HG02840 (cell line): ENCODE measurements at regions not wholly inside any gene's neighbourhood (a gene's known extent, or its start where the extent isn't known, plus 50 kb on each side); places are given as distances from the start of the nearest gene placed in this dataset.
"Not testable (repeated sequence)": the region's sequence is repeated elsewhere in the genome, so short reads cannot be mapped to it uniquely, and the experiment has no call there.

ENCODE experiments used
- ATAC-seq: cut with Tn5 transposase; IDR thresholded peaks from one replicate; pipeline ENCODE4 v1.9.1; 2021; ENCODE audit warnings: mild to moderate bottlenecking, moderate library complexity, moderate number of reproducible peaks; ENCODE audit not compliant: unreplicated experiment, low FRiP score

DNA sequence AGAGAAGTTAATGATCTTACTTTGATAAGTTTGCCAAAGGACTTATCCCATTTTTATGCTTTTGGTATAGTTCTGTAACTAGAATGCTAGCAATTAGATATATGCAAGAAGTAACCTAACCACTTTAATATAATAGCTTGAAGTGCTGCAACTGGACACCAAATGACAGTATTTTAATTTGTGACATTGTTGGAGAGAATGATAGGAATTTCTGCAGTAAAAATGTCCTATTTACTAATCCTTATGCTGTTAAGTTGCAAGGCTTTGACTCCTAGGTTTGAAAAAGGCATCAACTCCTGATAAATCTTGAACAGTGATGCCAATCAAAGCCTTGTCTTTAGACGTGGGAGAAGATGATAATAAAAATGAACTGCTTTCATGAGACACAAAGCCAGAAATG is 726.0 kb upstream of the GJE1 start:
- no peak for ATAC-seq

DNA sequence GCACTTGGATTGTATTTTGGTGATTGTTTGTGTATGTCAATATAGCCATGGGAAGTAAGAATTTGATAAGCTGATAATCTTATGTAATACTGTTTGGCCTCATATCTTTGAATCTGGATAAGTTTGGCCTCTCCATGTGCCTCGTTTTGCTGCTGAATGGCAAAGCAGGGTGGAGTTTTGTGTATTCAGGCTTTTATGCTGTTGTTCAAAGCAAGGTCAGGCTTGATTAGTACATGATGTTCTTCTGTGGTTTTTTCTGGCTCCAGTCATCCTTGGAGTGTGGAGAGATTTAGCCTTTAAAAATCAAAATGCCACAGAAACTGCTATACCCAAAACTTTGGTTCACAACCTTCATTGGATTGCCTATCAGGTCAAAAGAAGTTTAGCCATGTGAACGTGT is 728.9 kb upstream of the GJE1 start:
- no peak for ATAC-seq

DNA sequence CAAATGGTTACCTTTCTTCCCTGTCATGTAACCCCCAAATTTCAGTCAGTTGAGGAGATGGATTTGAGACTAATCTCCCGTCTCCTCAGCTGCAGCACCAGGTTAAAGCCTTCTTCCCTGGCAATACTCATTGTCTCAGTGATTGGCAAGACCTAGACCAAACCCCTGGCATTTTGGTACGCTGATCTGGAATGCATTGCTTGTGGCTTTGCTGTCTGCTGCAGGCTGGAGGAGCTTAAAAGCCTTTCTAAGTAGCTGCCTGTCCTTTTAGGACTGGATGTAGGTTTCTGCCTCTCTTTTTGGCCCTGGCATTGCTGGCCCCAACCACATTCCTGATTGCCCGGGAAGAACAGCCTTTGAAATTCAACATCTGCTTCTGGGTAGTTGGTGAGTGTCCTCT is 729.6 kb upstream of the GJE1 start:
- ATAC-seq, result no peak

DNA sequence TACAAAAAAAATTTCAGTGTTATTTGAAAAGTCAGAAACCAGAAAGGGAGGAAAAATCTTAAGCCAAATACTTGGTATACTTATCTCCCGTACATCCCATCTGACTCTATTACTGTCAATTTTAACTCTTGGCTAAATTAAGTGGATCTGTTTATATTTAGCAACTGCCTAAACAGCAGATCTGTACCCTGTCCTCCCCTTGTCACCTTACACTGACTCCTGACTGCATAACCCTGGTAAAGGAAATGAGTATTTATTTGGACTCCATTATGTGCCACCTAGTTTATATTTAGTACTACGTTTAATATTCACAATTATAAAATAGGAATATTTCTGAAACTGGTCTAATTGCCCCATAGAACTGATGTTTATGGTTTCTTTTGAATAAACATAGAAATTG is 730.2 kb upstream of the GJE1 start:
- no peak for ATAC-seq

DNA sequence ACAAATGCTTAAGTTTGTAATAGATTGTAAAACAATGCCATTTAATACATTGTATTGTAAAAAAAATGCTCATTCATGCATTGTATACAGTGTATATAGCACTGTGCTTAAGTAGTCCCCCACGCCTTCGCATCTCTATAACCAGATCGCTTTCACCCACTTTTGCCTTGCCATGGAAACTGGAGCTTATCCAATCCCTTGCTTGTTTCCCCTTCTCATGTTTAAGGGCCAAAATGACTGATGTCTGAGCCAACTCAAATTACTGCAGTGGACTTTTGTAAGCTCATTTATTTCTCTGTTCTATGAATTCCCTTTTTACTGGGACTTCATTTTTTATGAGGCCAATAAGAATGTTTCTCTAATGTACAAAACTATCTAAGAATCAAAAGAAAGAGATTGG is 730.9 kb upstream of the GJE1 start:
- ATAC-seq, result no peak

DNA sequence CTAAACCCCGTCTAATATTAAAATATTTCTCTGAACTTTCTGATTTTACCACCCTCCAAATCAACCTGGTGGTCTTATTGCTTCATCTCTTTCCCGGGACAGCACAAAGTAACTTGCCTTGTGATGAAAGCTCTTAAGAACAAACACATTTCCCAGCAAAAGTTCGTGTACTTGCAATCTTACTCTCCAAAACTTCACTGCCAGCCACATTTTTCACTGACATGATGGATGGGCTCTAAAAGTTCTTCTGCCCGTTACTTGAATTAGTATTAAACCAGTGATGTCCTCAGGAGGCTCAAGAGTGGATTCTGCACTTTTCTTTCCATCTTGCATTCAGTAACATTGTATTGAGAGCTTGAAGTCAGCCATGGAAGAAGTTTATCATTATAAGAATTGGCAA is 731.6 kb upstream of the GJE1 start:
- ATAC-seq, result no peak

DNA sequence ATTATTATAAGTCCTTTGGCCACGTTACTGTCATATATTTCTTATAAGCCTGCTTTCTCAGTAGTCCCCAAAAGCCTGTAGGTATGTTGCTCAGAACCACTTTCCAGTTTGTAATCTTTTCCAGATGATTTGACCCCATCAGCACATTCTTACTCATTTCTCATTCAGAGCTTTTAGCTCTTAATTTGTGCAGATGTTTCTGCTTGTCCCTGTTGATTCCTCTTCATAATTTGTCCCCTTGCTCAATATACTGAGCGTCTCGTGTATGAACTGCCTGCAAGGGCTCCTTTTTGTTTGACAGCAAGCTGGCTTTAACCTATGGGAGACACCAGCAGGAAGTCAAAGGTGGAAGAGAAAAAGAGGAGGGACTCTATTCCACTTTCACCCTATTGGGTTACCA is 733.8 kb upstream of the GJE1 start:
- no peak for ATAC-seq

DNA sequence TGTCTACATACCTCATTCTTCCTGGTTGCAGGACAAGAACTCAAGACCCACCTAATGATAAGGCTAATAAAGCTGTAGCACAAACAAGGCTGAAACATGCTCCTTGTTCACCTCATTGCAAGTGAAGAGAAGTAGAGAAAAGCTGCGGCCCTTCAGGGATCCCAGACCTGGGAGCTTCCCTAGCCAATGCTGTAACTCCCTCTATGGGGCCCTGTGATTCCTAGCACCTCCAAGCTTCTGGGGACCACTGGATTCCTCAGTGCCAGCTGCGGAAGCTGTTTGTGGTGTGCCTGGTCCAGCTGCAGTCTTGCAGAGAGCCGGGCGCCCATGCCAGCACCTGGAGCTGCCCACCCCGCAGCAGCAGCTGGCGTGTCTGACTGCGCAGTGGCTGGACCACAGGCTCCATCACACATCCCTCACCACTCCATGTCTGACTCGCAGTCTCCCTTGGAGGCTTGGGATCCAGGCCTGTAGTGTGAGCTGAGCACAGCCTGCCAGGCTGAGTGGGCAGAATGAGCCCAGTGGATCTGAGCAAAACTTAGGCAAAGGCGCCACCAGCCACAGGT is 737.2 kb upstream of the GJE1 start:
- no peak for ATAC-seq

DNA sequence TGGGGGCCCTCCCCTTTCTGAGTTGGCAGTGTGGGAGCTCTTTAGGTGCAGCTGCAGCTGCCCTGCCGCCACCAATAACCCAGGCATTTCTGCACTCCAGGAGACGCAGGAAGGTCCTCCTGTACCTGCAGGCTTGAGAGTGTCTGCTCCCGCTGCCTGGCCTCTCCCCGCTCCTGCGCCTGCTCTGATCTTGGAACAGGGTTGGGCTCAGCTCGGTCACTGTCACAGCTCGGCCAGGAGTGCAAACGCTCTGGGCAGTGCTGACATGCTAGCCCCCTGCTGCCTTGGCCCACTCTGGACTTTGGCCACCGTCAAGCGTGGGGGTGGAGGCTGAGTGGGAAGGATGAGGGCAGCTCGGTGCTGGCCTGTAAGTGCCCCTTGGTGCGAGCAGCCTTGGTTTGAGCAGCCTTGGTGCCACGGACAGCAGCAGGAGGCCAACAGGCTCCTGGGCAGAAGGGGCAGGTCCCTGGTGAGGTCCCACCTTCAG is 738.1 kb upstream of the GJE1 start:
- no peak for ATAC-seq

DNA sequence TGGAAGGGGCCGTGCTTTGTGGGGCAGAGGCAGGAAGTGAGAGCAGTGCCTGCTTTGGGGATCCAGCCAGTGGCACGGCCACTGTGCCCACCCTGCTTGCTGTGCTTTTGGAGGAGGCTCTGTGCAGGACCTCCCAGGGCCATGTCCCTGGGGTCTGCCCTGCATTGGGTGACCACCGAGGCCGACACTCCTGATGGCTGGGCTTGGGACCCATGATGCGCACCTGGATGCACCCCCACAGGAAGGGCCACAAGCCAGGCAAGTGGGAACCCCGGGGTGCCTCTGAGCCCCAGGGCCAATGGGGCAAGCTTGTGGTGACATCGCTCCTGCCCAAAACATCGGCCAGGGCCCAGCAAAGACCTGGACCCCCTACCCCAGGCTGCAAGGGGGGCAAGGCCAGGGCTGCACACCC is 738.6 kb upstream of the GJE1 start:
- no peak for ATAC-seq

DNA sequence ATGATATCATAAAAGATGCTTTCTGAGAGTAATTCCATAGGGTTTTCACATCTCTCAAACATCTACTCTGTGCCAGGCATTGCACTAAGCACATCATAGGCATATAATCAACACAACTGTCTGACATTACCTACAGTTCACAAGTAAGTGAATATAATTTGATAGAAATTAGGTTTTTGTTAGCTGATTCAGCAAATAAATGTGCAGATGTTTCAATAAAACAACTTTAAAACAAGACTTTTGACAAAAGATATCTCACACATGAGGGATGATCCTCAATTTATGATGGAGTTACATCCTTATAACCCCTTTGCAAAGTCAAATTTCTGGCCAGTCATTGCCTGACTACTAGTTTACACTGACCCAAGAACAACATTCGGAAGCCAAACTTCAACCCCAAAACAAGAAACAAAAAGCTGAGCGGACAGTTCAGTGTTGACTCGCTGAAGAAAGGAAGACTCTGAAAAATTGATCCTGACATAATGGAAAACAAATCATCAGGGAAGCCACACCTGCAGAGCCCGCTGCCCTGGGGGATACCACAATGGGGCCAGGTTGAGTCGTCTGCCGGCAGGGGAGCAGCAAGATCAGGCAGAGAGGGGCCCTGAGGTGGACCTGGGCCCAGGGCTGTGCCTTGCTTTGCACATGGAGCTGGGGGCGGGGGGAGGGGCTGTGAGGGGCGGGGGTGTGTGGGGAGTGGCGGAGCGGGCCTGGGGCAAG is 739.2 kb upstream of the GJE1 start:
- no peak for ATAC-seq

DNA sequence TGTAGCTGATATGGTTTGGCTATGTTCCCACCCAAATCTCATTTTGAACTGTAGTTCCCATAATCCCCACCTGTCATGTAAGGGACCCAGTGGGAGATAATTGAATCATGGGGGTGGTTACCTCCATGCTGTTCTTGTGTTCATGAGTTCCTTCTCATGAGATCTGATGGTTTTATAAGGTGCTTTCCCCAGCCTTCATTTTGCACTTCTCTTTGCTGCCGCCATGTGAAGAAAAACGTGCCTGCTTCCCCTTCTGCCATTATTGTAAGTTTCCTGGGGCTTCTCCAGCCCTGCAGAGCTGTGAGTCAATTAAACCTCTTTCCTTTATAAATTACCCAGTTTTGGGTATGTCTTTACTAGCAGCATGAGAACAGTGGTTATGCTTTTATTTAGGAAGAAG is 741.6 kb upstream of the GJE1 start:
- not testable (repeated sequence) for ATAC-seq

DNA sequence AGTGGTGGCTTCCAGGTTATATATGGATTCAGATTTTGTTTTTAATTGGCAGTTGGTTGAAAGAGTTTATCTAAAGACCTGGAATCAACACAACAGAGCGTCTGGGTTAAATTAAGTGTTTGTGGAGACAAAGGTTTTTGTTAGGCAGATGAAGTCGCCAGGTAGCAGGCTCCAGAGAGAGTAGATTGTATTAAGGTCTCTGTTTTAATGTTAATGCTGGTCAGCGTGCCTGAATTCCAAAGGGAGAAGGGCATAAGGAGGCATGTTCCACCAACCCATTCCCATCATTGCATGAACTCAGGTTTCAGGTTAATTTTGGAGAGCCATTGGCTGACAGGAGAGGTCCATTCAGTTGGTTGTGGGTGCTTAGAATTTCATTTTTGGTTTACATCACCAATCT is 744.1 kb upstream of the GJE1 start:
- no peak for ATAC-seq

DNA sequence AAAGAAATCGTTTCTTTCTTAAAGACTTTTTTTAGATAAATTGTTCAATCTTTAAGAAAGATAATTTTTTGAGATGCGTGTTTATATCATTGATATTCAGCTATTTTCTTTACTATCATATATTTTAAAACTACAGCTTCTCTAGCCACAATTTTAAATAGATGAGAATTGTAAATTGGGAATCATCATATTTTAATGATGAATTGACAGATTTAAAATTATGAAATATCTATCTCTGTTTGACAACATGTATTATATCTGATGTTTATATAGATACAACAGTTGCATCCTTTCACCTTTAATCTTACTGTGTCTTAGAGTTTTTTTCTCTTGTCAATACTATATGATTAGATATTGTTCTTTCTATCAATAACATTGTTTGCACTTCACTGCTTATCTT is 762.3 kb upstream of the GJE1 start:
- ATAC-seq, result no peak

DNA sequence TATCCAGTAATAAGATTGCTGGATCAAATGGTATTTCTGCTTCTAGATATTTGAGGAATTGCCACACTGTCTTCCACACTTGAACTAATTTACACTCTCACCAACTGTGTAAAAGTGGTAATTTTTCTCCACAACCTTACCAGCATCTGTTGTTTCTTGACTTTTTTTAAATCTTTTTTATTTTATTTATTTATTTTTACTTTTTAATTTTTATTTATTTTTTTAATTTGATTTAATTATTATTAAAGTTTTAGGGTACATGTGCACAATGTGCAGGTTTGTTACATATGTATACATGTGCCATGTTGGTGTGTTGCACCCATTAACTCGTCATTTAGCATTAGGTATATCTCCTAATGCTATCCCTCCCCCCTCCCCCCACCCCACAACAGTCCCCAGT is 765.9 kb upstream of the GJE1 start:
- ATAC-seq, result not testable (repeated sequence)

DNA sequence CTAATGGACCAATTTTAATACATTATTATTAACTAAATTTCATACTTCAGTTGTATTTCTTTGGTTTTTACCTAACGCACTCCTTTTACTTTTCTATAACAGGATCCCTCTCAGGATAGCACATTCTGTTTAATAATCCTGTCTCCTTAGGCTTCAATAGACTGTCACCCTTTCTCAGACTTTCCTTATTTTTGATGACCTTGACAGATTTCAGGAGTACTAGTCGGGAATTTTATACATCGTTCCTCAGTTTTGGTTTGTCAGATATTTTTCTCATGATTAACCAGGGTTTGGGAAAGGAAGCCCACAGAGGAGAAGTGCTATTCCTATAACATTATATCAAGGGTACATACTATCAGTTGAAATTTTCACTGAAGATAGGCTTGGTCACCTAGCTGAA is 768.0 kb upstream of the GJE1 start:
- ATAC-seq, result no peak

DNA sequence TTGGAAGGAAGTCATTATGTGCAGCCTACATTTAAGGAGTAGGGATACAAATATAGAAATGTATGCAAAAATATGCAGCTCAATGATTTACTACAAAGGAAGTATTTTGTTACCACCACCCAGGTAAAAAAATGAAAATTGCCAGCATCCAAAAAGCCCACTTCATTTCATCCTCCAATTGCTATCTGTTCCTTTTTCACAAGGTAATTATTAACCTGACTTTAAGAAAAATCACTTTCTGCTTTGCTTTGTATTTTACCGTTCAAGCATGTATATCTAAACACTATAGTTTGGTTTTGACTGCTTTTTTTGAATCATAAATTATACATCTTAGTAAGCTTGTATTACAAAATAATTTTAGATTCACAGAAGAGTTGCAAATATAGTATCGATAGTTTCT is 768.5 kb upstream of the GJE1 start:
- no peak for ATAC-seq

DNA sequence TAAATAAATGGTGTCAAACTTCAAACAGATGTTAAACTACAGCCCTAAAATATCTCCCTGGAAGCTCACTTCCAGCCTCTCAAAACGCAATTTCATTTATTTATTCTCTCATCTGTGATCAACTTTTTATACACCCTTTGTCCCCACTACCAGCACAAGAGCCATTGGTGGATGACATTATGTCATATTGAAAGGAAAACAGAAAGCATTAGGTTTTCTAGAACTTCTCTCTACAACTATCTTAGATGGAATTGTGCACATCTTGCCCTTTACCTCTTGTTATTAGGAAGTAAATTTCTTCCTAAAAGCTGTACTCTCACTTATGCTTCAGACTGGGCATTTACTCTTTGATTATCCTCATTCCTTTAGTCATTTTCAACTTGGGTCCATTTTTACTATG is 771.2 kb upstream of the GJE1 start:
- no peak for ATAC-seq

DNA sequence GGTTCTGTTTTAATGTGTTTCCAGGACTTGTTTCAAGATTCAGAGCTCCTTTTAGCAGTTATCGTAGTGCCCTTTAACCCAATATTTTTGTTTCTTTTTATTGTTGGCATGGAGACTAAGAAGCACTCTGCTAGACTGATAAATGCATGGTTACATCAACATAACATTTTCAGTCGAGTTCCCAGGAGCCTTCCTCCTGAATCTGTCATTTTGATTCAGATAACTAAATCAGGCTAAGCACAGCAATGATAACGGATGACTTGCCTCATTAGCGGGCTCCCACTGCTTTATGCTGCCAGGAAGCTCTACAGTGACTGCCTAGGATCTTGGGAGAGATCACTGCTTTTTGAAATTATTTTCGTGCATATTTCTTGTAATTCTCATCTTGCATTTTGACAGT is 772.8 kb upstream of the GJE1 start:
- ATAC-seq, result no peak

DNA sequence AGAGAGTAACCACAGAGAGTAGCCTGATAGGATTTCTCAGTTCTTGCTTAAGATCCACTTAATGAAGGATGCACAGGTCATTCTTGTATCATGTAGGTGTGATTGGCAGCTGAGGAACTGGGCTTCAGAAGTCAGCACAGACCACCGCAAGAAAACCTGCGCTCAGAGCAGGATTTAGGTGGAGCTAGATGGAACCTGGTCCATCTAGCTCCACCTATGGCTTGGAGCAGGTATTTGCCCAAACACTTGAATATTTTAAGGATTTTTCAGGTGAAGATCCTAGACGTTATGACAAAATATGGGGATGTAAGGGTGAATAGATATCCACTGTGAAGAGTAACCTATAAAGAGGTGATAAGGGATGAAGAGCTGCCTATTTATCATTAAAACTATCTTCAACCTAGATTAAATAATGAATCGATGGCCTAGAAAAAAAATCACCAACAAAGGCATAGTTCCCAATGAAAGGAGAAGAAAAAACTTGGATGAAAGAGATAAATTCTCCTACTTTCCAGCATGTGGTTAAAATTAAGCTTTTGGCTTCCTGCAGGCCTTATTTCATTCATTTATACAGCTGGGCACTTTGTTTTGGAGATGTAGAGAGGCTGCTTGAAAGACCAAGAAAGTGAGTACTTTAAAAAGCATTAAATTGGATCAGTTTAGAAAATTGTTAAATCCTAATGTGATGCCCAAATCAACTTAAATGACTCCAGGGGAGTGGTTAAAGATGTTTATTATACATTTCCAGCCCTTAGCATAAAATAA is 778.4 kb upstream of the GJE1 start:
- no peak for ATAC-seq

DNA sequence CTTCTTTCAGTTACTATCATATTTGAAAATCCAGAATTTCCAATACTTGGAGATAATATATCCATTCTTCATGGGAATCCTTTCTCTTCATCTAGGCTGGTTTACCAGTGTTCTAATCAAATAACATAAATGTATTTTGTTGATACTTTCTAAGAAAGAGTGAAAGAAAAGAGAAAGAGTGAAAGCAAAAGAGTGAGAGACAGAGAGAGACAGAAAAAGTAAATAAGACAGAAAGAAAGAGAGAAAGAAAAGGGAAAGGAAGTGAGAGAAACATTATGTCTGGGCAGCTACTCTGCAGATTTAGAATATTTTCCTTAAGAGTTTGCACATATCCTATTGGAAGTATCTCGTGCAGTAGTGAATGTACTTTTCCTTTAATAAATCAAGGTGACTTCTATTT is 781.0 kb upstream of the GJE1 start:
- no peak for ATAC-seq

DNA sequence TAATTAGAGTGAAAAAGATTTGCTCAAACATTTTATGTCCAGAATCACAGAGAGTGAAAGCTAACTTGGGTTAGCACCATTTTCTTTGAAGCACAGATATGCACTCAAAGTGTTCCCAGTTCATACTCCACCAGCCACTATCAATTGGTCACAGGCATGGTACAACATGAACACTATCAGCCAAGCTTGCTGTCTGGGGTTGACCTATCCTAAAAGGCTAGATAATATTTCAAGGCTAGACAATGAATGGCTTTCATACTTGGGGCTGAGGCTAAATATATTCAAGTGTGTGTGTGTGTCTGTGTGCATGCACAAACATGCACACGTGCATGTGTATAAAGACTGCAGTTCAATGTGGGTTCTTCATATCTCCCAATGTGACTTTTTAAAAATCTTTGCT is 783.0 kb upstream of the GJE1 start:
- ATAC-seq, result no peak
